RKO (cell line): ENCODE measurements at regions not wholly inside any gene's neighbourhood (a gene's known extent, or its start where the extent isn't known, plus 50 kb on each side); places are given as distances from the start of the nearest gene placed in this dataset.
"Not testable (repeated sequence)": the region's sequence is repeated elsewhere in the genome, so short reads cannot be mapped to it uniquely, and the experiment has no call there.

Source experiments
- DNase-seq: peaks from one replicate; pipeline ENCODE4 v3.0.0-alpha.2; 2016; ENCODE audit warnings: low spot score

DNA sequence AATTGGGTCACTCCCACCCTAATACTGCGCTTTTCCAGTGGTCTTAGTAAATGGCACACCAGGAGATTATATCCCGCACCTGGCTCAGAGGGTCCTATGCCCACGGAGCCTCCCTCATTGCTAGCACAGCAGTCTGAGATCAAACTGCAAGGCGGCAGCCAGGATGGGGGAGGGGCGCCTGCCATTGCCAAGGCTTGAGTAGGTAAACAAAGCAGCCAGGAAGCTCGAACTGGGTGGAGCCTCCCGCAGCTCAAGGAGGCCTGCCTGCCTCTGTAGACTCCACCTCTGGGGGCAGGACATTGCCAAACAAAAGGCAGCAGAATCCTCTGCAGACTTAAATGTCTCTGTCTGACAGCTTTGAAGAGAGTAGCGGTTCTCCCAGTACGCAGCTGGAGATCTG is 52.4 kb upstream of the PMPCB start:
- DNase-seq = not testable (repeated sequence)

DNA sequence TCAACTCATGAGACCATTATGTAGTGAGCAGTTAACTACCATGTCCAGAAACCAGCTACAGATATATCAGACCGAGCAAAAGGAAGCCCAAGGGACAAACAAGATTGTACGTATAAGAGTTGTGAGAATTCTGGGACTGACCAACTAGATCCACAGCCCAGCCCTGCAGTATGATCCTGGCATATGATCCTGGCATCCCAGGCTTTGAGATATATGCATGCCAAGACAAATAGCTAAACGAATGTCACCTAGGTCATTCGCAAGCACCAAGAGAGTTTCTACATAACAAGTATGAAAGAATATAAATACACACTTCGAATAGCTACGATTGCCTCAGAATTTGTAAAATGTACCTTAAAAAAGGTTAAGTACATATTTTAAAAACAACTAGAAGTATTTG is 56.4 kb upstream of the PMPCB start:
- DNase-seq = no peak

DNA sequence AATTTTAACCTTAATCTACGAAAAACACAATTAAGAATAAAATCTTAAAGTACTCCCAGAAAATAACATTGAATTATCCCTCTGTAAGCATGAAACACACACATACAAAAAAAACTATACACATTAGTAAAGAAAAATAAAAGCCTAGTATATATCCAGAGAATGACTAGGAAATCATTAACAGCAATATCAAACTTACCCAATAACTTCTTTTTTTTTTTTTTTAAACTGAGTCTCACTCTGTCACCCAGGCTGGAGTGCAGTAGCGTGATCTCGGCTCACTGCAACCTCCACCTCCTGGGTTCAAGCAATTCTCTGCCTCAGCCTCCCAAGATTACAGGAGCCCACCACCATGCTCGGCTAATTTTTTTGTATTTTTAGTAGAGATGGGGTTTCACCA is 61.4 kb upstream of the PMPCB start:
- DNase-seq = not testable (repeated sequence)

DNA sequence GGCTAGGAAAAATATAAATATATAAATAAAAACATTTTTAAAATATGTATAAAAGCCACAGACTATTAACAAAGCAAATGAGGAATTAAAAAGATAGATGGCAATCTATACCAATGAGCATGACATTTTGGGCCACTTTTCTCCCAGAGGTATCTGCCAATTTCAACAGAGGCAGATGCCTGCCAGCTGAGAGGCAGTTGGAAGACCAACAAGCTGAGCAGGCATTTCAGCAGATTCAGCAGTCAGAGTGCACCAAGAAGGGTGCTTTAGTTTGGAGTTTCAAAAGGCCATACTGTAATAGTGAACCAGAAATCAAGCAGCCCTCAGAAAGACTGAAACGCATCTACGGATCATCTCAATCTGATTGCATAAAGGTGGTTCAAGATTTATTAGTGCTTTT is 62.4 kb upstream of the PMPCB start:
- not testable (repeated sequence) for DNase-seq

DNA sequence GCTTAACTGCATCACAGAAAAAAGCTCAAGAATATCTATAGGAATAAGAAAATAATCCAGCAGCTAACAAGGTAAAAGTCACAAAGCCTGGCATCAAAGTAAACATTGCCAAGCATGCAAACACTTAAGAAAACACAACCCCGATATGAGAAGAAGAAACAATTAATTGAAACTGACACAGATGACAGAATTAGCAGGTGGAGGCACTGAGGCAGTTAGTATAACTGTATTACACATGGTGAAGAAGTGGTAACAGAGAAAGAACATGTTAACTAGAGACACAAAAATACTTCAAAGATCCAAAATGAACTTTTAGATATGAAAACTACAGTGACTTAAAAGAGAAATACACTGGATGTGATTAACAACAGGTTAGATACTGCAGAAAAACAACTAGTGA is 69.4 kb upstream of the PMPCB start:
- DNase-seq = not testable (repeated sequence)

DNA sequence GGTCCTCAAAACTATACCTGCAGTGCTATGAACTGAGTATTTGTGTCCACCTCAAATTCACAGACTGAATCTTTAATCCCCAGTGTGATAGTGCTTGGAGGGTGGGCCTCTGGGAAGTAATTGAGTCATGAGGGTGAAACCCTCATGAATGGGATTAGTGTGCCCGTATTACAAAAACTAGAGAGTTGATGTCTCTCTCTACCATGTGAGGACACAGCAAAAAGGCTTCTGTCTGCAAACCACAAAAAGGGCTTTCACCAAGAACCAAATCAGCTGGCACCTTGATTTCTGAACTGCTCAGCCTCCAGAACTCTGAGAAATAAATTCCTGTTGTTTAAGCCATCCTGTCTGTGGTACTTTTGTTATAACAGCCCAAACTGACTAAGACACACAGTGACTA is 71.4 kb upstream of the PMPCB start:
- not testable (repeated sequence) for DNase-seq

DNA sequence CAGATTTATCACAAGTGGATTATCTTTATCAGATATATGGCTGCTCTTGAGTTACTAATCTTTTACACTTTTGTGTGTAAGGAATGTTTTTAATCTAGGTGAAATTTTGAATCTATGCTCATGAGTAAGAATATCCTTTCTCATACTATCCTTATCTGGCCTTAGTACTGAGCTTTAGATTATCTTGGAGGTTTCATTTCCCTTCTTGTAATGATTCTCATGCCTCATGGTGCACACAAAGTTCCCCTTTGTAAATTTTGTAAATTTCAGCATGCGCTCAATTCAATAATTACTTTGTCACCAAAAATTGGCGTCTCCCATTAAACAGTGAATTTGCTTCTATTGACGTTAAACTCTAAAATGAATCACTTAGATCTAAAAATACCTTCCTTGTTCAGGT is 74.2 kb upstream of the NAPEPLD start:
- not testable (repeated sequence) for DNase-seq

DNA sequence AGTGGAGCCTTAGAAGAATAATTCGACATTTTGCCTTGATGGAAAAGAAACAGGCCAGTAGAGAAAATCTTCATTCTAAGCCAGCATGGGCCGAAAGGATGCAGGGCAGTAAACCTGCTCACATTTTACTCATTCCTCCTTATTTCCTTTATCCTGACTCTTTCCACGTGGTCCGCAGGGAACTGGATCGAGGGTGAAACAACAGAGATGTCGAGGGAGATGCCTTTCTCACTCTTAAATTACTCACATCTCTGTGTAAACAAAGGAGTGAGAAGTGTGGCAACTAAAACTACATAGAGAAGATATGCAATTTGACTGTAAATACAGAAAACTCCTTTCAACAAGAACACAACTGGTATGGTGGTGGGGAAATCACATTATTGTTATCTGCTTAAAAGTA is 62.1 kb upstream of the NAPEPLD start:
- DNase-seq = not testable (repeated sequence)

DNA sequence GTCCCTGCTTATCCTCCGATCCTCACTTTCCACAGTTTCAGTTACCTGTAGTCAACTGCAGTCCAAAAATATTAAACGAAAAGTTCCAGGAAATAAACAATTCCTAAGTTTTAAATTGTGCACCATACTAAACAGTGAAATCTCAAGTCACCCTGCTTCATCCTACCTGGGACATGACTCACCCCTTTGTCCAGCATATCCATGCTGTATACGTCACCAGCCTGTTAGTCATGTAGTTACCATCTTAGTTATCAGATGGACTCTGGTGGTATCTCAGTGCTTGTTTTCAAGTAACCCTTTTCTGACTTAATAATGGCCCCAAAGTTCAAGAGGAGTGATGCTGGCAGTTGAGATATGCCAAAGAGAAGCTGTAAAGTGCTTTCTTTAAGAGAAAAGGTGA is 50.3 kb upstream of the NAPEPLD start:
- peak; percentile 58 for DNase-seq
